Testis (tissue), 2 donors: ENCODE measurements at regions not wholly inside any gene's neighbourhood (a gene's known extent, or its start where the extent isn't known, plus 50 kb on each side); places are given as distances from the start of the nearest gene placed in this dataset.

Experiments
- CTCF ChIP-seq, 3 experiments: fragments of 450-650 bp in 2 of 3; fragments of 200-600 bp in 1 of 3; sonication (generic) in 1 of 3; IDR thresholded peaks; one replicate each; pipeline ENCODE4 v1.5.1; 2016 to 2019; ENCODE audit warnings: antibody characterized with exemption in 3 of 3, mild to moderate bottlenecking in 2 of 3, moderate library complexity in 1 of 3
- POLR2A ChIP-seq: fragments of 450-650 bp; IDR thresholded peaks from one replicate; pipeline ENCODE4 v1.6.1; 2017; ENCODE audit warnings: antibody characterized with exemption, mild to moderate bottlenecking, moderate library complexity

GRCh38 chr16:80166082-80166481 lies 374.7 kb upstream of the DYNLRB2 start:
- TF ChIP-seq CTCF (IDR thresholded peaks at IDR 0.05) (no peak), POLR2A (no peak)
